ENCODE measurements at regions not wholly inside any gene's neighbourhood (a gene's known extent, or its start where the extent isn't known, plus 50 kb on each side); places are given as distances from the start of the nearest gene placed in this dataset.

GRCh38 chr2:161090411-161090810, 69.8 kb upstream of the TANK start:
- Histone ChIP-seq H3K27ac (no peak overlapping the region), H3K36me3 (no peaks in the 10 kb centered on the region), H3K27me3 (no peaks in the 10 kb centered on the region), H3K4me3 (no peak overlapping the region), H3K4me1 (no peaks in the 10 kb centered on the region), H3K9me3 (no peaks in the 10 kb centered on the region)
- no peak for DNase-seq (ENCODE audit: low spot score in 2 of 2)
- intact Hi-C loops (cut with DNase I) = no loop called here
- no peak for TF ChIP-seq CTCF (IDR thresholded peaks at IDR 0.05)

- peaks cover 0 to 5% of the 10 kb centered on the region in 2 donors for H3K4me1 ChIP-seq
- H3K4me3 ChIP-seq = no peak overlapping the region
- DNase-seq (ENCODE audit: low spot score in 2 of 2) = no peak
- no peak overlapping the region for H3K27ac ChIP-seq
- no peak for TF ChIP-seq CTCF (IDR thresholded peaks at IDR 0.05)
- intact Hi-C loops (cut with DNase I) = no loop called here
- no peaks in the 10 kb centered on the region for H3K27me3 ChIP-seq
- no peaks in the 10 kb centered on the region for H3K36me3 ChIP-seq
- H3K9me3 ChIP-seq = no peaks in the 10 kb centered on the region
These were observed 64.9 kb upstream of the TANK start for GRCh38 chr2:161095314-161095713.

- no peak for TF ChIP-seq CTCF (IDR thresholded peaks at IDR 0.05)
- H3K4me3 ChIP-seq = no peak overlapping the region
- intact Hi-C loops (cut with DNase I) = no loop called here
- no peak overlapping the region for H3K27ac ChIP-seq
- no peak for DNase-seq (ENCODE audit: low spot score in 2 of 2)
- H3K4me1 ChIP-seq = peaks cover 0 to 5% of the 10 kb centered on the region in 2 donors
- H3K27me3 ChIP-seq = no peaks in the 10 kb centered on the region
- no peaks in the 10 kb centered on the region for H3K36me3 ChIP-seq
- no peaks in the 10 kb centered on the region for H3K9me3 ChIP-seq
These were observed 63.9 kb upstream of the TANK start for GRCh38 chr2:161096336-161096735.

GRCh38 chr2:161097157-161097556, 63.1 kb upstream of the TANK start:
- no peak for TF ChIP-seq CTCF (IDR thresholded peaks at IDR 0.05)
- no peaks in the 10 kb centered on the region for H3K9me3 ChIP-seq
- H3K4me1 ChIP-seq = peaks cover 0 to 5% of the 10 kb centered on the region in 2 donors

GRCh38 chr2:161100211-161100895, 59.9 kb upstream of the TANK start:
- H3K27me3 ChIP-seq = no peaks in the 10 kb centered on the region
- intact Hi-C loops (cut with DNase I) = loop anchor here (5.0 kb wide), 1 partner anchor 62 kb away; the partner anchor contains the start of gene TANK
- no peaks in the 10 kb centered on the region for H3K36me3 ChIP-seq
- no peak for DNase-seq (ENCODE audit: low spot score in 2 of 2)
- no peak overlapping the region for H3K27ac ChIP-seq
- H3K4me1 ChIP-seq = peaks cover 0 to 11% of the 10 kb centered on the region in 2 donors
- H3K4me3 ChIP-seq = no peak overlapping the region
- TF ChIP-seq CTCF (IDR thresholded peaks at IDR 0.05) = no peak
- no peaks in the 10 kb centered on the region for H3K9me3 ChIP-seq

More at GRCh38 chr2:161097157-161097556, 63.1 kb upstream of the TANK start:
- no peaks in the 10 kb centered on the region for H3K36me3 ChIP-seq
- intact Hi-C loops (cut with DNase I) = no loop called here
- no peaks in the 10 kb centered on the region for H3K27me3 ChIP-seq
- no peak overlapping the region for H3K4me3 ChIP-seq
- DNase-seq (ENCODE audit: low spot score in 2 of 2) = no peak
- no peak overlapping the region for H3K27ac ChIP-seq

Data from ascending aorta (tissue), 2 donors.